ENCODE measurements at regions not wholly inside any gene's neighbourhood (a gene's known extent, or its start where the extent isn't known, plus 50 kb on each side); places are given as distances from the start of the nearest gene placed in this dataset.

GRCh38 chr10:89153971-89154370 lies 53.1 kb downstream of the CH25H start:
- Histone ChIP-seq H3K36me3 (ENCODE audit: control insufficient read depth, insufficient read depth, low read length) (no peaks in the 10 kb centered on the region), H3K4me3 (ENCODE audit: low read depth, low read length) (no peak overlapping the region), H3K27me3 (ENCODE audit: control insufficient read depth, insufficient read depth, low read length) (no peaks in the 10 kb centered on the region)
- no peak for TF ChIP-seq CTCF (IDR thresholded peaks at IDR 0.05; ENCODE audit: insufficient read depth, low read length, poor library complexity, severe bottlenecking)
- no peak for DNase-seq (ENCODE audit: low read depth)

GRCh38 chr10:89153116-89153515 lies 54.0 kb downstream of the CH25H start:
- no peak for DNase-seq (ENCODE audit: low read depth)
- Histone ChIP-seq H3K4me3 (ENCODE audit: low read depth, low read length) (no peak overlapping the region), H3K27me3 (ENCODE audit: control insufficient read depth, insufficient read depth, low read length) (no peaks in the 10 kb centered on the region), H3K36me3 (ENCODE audit: control insufficient read depth, insufficient read depth, low read length) (no peaks in the 10 kb centered on the region)
- TF ChIP-seq CTCF (IDR thresholded peaks at IDR 0.05; ENCODE audit: insufficient read depth, low read length, poor library complexity, severe bottlenecking) = no peak

GRCh38 chr10:89151857-89152256 lies 55.3 kb downstream of the CH25H start:
- no peak for DNase-seq (ENCODE audit: low read depth)
- Histone ChIP-seq H3K4me3 (ENCODE audit: low read depth, low read length) (no peak overlapping the region), H3K36me3 (ENCODE audit: control insufficient read depth, insufficient read depth, low read length) (no peaks in the 10 kb centered on the region), H3K27me3 (ENCODE audit: control insufficient read depth, insufficient read depth, low read length) (no peaks in the 10 kb centered on the region)
- TF ChIP-seq CTCF (IDR thresholded peaks at IDR 0.05; ENCODE audit: insufficient read depth, low read length, poor library complexity, severe bottlenecking) = no peak

- Histone ChIP-seq H3K36me3 (ENCODE audit: control insufficient read depth, insufficient read depth, low read length) (no peaks in the 10 kb centered on the region), H3K4me3 (ENCODE audit: low read depth, low read length) (no peak overlapping the region), H3K27me3 (ENCODE audit: control insufficient read depth, insufficient read depth, low read length) (no peaks in the 10 kb centered on the region)
- no peak for TF ChIP-seq CTCF (IDR thresholded peaks at IDR 0.05; ENCODE audit: insufficient read depth, low read length, poor library complexity, severe bottlenecking)
- DNase-seq (ENCODE audit: low read depth) = no peak
Observed at GRCh38 chr10:89148061-89148460, 59.1 kb downstream of the CH25H start.

GRCh38 chr10:89147256-89147655 lies 59.9 kb downstream of the CH25H start:
- Histone ChIP-seq H3K27me3 (ENCODE audit: control insufficient read depth, insufficient read depth, low read length) (no peaks in the 10 kb centered on the region), H3K36me3 (ENCODE audit: control insufficient read depth, insufficient read depth, low read length) (no peaks in the 10 kb centered on the region), H3K4me3 (ENCODE audit: low read depth, low read length) (no peak overlapping the region)
- no peak for TF ChIP-seq CTCF (IDR thresholded peaks at IDR 0.05; ENCODE audit: insufficient read depth, low read length, poor library complexity, severe bottlenecking)
- DNase-seq (ENCODE audit: low read depth) = no peak

GRCh38 chr10:89144836-89145235 lies 62.3 kb downstream of the CH25H start:
- Histone ChIP-seq H3K4me3 (ENCODE audit: low read depth, low read length) (no peak overlapping the region), H3K36me3 (ENCODE audit: control insufficient read depth, insufficient read depth, low read length) (no peaks in the 10 kb centered on the region), H3K27me3 (ENCODE audit: control insufficient read depth, insufficient read depth, low read length) (no peaks in the 10 kb centered on the region)
- no peak for DNase-seq (ENCODE audit: low read depth)
- no peak for TF ChIP-seq CTCF (IDR thresholded peaks at IDR 0.05; ENCODE audit: insufficient read depth, low read length, poor library complexity, severe bottlenecking)

Data from kidney epithelial cell (primary cell).